Sigmoid colon (tissue), 4 donors: ENCODE measurements at regions not wholly inside any gene's neighbourhood (a gene's known extent, or its start where the extent isn't known, plus 50 kb on each side); places are given as distances from the start of the nearest gene placed in this dataset.

Experiments
- CTCF ChIP-seq, 4 experiments: fragments of 450-650 bp in 3 of 4; fragments of 200-600 bp in 1 of 4; IDR thresholded peaks; one replicate each; pipeline ENCODE4 v1.5.1; 2016 to 2019; ENCODE audit warnings: antibody characterized with exemption in 4 of 4, mild to moderate bottlenecking in 3 of 4, moderate library complexity in 2 of 4
- POLR2AphosphoS5 ChIP-seq, 4 donors: sonication (generic); formaldehyde crosslinking; IDR thresholded peaks; one replicate each; pipeline ENCODE4 v1.6.1; 2017; ENCODE audit warnings: antibody characterized with exemption in 4 of 4

DNA sequence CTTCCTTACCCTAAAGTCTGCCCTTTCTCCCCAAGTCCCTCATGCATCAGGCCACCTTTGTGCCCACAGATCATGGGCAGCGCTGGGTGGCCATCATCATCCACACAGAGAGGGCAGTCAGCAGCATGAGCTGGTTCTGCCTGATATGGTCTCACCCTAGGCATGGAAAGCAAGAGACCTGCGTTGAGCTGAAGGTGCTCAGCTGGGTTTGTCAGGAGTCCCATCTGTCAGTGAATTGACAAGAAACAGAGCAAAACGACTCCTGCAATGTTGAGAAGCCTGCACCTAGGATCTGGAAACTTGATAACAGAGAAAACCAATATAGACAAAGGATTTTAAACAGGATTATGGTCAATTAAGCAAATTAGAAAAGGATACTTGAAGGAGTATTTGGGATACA lies 242.7 kb upstream of the PRSS1 start:
- TF ChIP-seq CTCF (IDR thresholded peaks at IDR 0.05) = no peak
- TF ChIP-seq POLR2AphosphoS5 (IDR thresholded peaks at IDR 0.05) = no peak
